ENCODE measurements at regions not wholly inside any gene's neighbourhood (a gene's known extent, or its start where the extent isn't known, plus 50 kb on each side); places are given as distances from the start of the nearest gene placed in this dataset.

GRCh38 chr4:67204441-67204840 lies 340.9 kb downstream of the CENPC start:
- Histone ChIP-seq H3K27ac (no peak overlapping the region), H3K9me3 (no peaks in the 10 kb centered on the region), H3K4me1 (no peaks in the 10 kb centered on the region), H3K4me3 (no peak overlapping the region), H3K27me3 (no peaks in the 10 kb centered on the region), H3K36me3 (no peaks in the 10 kb centered on the region)
- intact Hi-C loops (cut with DNase I) = no loop called here
- no peak for TF ChIP-seq CTCF (IDR thresholded peaks at IDR 0.05)
- ATAC-seq (no peak), DNase-seq (no peak)

DNA sequence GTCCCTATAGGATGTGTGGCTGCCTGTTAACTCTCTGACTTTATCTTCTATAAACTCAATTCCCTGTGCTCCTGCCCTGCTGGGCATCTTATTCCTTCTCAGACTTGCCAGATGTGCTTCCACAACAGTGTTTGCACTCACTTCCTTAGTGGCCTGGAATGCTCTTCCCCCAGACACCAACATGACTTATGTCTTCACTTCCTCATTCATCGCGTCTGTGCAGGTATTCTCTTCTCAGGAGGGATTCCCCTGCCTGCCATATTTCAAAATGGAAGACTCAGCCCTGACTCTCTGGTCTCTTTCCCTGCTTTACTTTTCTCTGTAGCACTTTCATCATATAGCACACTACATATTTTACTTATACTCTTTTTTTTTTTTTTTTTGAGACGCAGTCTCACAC lies 344.0 kb downstream of the CENPC start:
- no peak for DNase-seq
- ATAC-seq = no peak
- Histone ChIP-seq H3K36me3 (no peaks in the 10 kb centered on the region), H3K27ac (no peak overlapping the region), H3K4me3 (no peak overlapping the region), H3K27me3 (no peaks in the 10 kb centered on the region), H3K9me3 (no peaks in the 10 kb centered on the region), H3K4me1 (no peaks in the 10 kb centered on the region)
- TF ChIP-seq CTCF (IDR thresholded peaks at IDR 0.05) = no peak
- intact Hi-C loops (cut with DNase I) = no loop called here

DNA sequence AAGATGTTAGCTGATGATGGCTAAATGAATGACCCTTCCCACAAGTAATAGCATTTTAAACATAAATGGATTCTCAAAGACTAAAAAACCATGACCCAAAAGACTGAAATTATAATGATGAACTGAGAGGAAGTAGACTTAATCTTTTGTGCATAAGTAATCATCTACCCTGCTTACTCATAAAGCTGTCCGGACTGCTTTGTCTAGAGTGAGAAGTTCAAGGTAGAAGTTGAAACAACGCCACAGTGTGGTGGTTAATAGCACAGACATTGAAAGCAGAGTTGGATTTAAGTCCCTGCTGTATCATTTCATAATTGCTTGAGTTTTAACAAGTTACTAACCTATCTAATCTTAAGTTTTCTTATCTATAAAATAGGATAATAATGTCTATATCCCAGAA lies 346.6 kb downstream of the CENPC start:
- H3K9me3 ChIP-seq = no peaks in the 10 kb centered on the region
- H3K27ac ChIP-seq = no peak overlapping the region
- TF ChIP-seq CTCF (IDR thresholded peaks at IDR 0.05) = no peak
- no peaks in the 10 kb centered on the region for H3K36me3 ChIP-seq
- DNase-seq = peak in 2 of 4 donors; percentile 1 to 11
- H3K27me3 ChIP-seq = no peaks in the 10 kb centered on the region
- H3K4me3 ChIP-seq = no peak overlapping the region
- intact Hi-C loops (cut with DNase I) = no loop called here
- peak; percentile 45 for ATAC-seq
- no peaks in the 10 kb centered on the region for H3K4me1 ChIP-seq

- TF ChIP-seq CTCF (IDR thresholded peaks at IDR 0.05) = no peak
- no peak overlapping the region for H3K4me3 ChIP-seq
- no peaks in the 10 kb centered on the region for H3K27me3 ChIP-seq
- no peaks in the 10 kb centered on the region for H3K36me3 ChIP-seq
- no peak overlapping the region for H3K27ac ChIP-seq
- no peak for ATAC-seq
- DNase-seq = no peak
- peaks cover 0 to 3% of the 10 kb centered on the region in 2 donors for H3K9me3 ChIP-seq
- no peaks in the 10 kb centered on the region for H3K4me1 ChIP-seq
- intact Hi-C loops (cut with DNase I) = no loop called here
These were observed 377.5 kb downstream of the CENPC start for GRCh38 chr4:67167849-67168248.

DNA sequence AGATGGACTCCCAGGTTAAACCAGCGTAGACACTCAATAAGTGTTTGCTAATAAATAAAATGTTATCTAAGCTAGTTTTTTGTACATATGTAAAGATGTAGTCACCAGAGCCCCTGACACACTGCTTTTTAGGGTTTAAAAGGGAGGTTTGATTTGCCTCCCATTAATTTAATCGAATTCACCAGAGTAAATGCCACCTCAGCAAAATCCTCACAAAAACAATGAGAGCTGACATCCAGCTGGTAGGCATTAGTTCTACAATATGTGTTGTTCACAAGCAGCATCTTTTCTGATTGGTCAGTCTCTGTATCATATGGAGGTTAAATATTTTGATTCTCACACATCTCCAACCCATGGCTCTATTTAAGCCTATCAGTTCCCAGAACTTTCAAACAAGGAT lies 382.6 kb downstream of the CENPC start:
- Histone ChIP-seq H3K27ac (no peak overlapping the region), H3K9me3 (no peaks in the 10 kb centered on the region), H3K36me3 (no peaks in the 10 kb centered on the region), H3K4me1 (no peaks in the 10 kb centered on the region), H3K4me3 (no peak overlapping the region), H3K27me3 (no peaks in the 10 kb centered on the region)
- no peak for ATAC-seq
- DNase-seq = no peak
- intact Hi-C loops (cut with DNase I) = no loop called here
- TF ChIP-seq CTCF (IDR thresholded peaks at IDR 0.05) = no peak
